GM18520 (cell line): ENCODE measurements at regions not wholly inside any gene's neighbourhood (a gene's known extent, or its start where the extent isn't known, plus 50 kb on each side); places are given as distances from the start of the nearest gene placed in this dataset.

Source experiments
- ATAC-seq: cut with Tn5 transposase; IDR thresholded peaks from one replicate; pipeline ENCODE4 v1.9.1; 2021; ENCODE audit not compliant: unreplicated experiment

DNA sequence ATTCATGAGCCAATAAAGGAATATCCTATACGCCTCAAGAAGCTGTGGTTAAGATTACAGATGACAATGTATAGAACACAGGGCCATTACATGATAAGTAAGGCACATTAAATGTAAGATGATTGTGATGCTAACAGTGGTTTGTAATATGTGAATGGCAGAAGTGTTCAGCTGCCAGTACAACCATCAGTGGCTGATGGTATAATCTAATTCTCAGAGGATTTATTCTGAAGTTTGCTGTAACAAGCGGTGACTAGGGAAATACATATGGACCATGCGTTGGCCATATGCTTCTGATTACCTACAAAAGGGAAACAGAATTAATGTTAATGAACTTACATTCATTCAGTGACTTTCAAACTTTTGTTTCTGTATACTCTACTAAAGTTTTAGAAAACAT lies 750.8 kb upstream of the KLHL29 start:
- no peak for ATAC-seq

GRCh38 chr2:22656426-22656825 lies 728.6 kb upstream of the KLHL29 start:
- ATAC-seq, result no peak

- no peak for ATAC-seq
These were observed 711.5 kb upstream of the KLHL29 start for GRCh38 chr2:22673529-22673928.

- no peak for ATAC-seq
These were observed 701.1 kb upstream of the KLHL29 start for GRCh38 chr2:22683914-22684313.

- no peak for ATAC-seq
These were observed 694.9 kb upstream of the KLHL29 start for GRCh38 chr2:22690096-22690495.

DNA sequence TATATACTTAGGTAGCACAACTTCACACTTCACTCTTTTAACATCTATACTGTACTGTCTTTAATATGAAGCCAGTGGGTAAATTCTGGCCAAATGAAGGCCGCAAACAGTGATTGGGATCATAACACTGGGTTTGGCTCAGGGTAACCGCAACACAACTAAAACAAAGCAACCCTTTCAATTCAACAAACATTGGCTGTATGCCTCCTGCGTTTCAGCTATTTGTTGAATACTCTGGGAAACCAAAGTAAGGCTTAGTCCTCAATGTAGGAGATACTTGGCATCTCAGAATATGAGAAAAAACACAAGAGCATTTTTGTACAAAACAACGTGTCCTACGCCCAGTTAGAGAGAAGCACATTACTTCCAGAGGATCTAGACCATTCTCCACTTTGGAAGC lies 693.3 kb upstream of the KLHL29 start:
- ATAC-seq, result no peak

GRCh38 chr2:22692746-22693145 lies 692.2 kb upstream of the KLHL29 start:
- ATAC-seq, result no peak

- ATAC-seq, result no peak
These were observed 690.7 kb upstream of the KLHL29 start for GRCh38 chr2:22694300-22694699.

GRCh38 chr2:22694856-22695255 lies 690.1 kb upstream of the KLHL29 start:
- no peak for ATAC-seq

- ATAC-seq, result no peak
These were observed 687.8 kb upstream of the KLHL29 start for GRCh38 chr2:22697054-22697788.

DNA sequence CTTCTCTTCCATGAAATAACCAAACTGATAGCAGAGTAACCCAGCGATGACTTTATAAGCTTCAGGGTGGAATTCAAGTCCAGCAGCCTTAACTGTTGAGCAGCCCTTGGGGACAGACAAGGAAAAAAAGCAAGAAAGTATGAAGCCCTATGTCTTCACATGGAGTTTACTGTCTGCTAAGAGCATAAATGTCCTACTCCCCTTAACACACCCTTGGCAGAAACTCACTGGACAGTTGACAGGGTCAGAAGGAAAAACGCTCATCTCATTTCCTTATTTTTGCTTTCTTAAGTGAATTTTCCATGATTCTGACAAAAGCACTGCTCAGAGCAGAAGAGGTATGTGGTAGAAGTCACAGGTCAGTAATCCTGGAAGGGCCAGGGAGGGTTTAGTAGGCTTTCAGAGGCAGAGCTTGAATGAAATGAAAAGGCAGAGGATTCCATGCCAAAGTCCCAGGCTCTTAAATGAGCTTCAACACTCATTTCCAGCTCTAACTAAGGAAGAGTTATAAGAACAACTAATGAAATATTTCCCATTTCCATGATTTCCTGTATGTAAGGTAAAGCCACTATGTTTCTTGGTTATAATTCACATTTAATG lies 683.3 kb upstream of the KLHL29 start:
- no peak for ATAC-seq

GRCh38 chr2:22703286-22703920 lies 681.6 kb upstream of the KLHL29 start:
- no peak for ATAC-seq

- ATAC-seq, result no peak
These were observed 665.6 kb upstream of the KLHL29 start for GRCh38 chr2:22719396-22719795.

DNA sequence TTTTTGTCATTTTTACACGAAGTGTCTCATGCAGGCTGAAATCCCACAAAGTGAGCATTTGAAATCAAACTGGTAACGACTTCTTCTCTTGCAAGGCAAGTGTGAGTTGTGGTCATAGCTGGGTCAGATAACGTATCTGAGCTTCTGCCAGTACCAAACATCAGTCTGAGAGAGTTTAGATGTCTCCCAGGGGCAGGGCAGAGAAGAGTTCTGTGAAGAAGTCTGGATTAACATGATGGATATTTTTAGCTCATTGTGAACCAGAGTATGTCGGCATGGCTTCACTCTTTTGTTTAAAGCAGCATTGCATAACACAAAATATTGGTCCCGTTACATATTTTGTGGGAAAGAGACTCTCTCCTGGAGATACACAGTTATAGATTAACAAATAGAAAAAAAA lies 655.5 kb upstream of the KLHL29 start:
- ATAC-seq, result no peak

DNA sequence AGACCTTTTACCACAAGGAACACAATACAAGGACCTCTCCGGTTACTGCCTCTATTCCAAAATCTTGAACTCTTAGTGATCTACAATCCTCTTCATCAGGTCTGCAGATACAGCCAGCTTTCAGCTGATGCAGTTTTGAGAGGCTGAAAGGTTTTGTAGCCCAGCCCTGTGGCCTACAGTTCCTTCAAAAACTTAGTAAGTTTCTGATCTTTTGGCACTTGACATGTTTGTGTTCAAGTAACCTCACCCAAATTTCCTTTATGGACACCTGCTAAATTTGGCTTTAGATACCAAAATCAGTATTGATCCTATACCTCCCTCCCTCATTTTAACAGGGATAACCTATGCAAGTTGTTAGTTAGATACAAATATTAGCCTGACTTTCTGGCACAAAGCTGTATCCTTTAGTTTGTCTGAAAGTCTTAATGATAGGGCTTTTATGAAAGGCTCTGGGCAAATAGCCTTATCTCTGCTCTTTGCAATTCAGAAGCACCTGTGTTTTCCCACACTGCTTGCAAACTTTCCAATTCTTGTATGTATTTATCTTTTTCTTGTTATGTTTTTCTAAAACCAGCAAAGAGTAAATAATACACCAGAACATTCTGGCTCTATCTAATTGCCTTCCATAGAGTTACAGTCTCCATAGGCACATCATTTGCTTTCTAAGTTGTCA lies 650.5 kb upstream of the KLHL29 start:
- no peak for ATAC-seq

GRCh38 chr2:22737144-22737543 lies 647.8 kb upstream of the KLHL29 start:
- no peak for ATAC-seq

GRCh38 chr2:22741216-22741615 lies 643.8 kb upstream of the KLHL29 start:
- ATAC-seq, result no peak

DNA sequence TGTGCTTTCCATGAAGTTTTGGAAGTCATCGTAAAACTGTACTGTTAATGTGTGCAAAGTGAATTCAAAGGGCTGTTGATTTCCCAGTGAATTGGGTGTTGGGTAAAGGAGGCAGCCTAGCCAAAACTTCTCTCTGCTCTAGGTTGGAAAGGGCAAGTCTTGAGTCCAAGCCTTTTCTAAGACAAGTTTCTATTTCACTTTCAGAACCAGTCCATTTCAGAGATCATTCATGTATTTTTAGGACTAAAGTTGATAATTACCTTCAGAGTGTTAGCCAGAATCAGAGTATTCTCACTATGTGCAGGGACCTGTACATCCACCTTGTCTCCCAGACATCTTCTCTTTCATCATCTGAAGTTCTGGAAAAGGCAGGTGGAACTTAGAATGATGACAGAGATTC lies 636.1 kb upstream of the KLHL29 start:
- ATAC-seq, result peak; percentile 74

DNA sequence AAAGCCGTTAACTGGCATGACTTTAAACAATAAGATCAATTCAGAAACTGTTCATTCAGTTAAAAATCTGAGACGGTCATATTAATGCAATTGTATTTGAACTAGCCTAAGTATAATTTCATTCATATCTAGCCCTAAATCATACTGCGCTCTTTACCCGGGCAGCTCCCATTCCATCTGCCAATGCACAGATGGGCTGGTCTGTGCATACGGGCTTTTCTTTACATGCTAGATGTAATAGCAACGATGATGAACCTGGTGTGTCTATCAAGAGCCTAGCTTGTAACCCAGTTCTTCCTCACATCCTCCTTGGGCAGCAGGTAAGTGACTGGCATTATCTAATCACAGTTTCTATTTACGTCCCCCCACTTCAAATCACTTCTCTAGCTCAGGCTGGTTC lies 631.5 kb upstream of the KLHL29 start:
- no peak for ATAC-seq

- no peak for ATAC-seq
These were observed 628.5 kb upstream of the KLHL29 start for GRCh38 chr2:22756276-22757043.

- ATAC-seq, result no peak
These were observed 615.5 kb upstream of the KLHL29 start for GRCh38 chr2:22769497-22769896.
